ENCODE measurements at regions not wholly inside any gene's neighbourhood (a gene's known extent, or its start where the extent isn't known, plus 50 kb on each side); places are given as distances from the start of the nearest gene placed in this dataset.

- H3K4me3 Mint-ChIP-seq, result peak overlapping the region; percentile 22
- no peak for DNase-seq (ENCODE audit: extremely low spot score, unreplicated experiment)
- peaks cover 62% of the 10 kb centered on the region for H3K27me3 Mint-ChIP-seq
- H3K4me1 Mint-ChIP-seq (ENCODE audit: unreplicated experiment), result no peaks in the 10 kb centered on the region
- peaks cover 4% of the 10 kb centered on the region for H3K9me3 Mint-ChIP-seq
- TF ChIP-seq, protein P1, sequence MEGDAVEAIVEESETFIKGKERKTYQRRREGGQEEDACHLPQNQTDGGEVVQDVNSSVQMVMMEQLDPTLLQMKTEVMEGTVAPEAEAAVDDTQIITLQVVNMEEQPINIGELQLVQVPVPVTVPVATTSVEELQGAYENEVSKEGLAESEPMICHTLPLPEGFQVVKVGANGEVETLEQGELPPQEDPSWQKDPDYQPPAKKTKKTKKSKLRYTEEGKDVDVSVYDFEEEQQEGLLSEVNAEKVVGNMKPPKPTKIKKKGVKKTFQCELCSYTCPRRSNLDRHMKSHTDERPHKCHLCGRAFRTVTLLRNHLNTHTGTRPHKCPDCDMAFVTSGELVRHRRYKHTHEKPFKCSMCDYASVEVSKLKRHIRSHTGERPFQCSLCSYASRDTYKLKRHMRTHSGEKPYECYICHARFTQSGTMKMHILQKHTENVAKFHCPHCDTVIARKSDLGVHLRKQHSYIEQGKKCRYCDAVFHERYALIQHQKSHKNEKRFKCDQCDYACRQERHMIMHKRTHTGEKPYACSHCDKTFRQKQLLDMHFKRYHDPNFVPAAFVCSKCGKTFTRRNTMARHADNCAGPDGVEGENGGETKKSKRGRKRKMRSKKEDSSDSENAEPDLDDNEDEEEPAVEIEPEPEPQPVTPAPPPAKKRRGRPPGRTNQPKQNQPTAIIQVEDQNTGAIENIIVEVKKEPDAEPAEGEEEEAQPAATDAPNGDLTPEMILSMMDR (conservative IDR thresholded peaks at IDR 0.05), result no peak
- H3K36me3 Mint-ChIP-seq, result peaks cover 7% of the 10 kb centered on the region
- H3K27ac Mint-ChIP-seq, result no peak overlapping the region
These were observed 106.7 kb downstream of the LEPR start for GRCh38 chr1:65527190-65527589.

DNA sequence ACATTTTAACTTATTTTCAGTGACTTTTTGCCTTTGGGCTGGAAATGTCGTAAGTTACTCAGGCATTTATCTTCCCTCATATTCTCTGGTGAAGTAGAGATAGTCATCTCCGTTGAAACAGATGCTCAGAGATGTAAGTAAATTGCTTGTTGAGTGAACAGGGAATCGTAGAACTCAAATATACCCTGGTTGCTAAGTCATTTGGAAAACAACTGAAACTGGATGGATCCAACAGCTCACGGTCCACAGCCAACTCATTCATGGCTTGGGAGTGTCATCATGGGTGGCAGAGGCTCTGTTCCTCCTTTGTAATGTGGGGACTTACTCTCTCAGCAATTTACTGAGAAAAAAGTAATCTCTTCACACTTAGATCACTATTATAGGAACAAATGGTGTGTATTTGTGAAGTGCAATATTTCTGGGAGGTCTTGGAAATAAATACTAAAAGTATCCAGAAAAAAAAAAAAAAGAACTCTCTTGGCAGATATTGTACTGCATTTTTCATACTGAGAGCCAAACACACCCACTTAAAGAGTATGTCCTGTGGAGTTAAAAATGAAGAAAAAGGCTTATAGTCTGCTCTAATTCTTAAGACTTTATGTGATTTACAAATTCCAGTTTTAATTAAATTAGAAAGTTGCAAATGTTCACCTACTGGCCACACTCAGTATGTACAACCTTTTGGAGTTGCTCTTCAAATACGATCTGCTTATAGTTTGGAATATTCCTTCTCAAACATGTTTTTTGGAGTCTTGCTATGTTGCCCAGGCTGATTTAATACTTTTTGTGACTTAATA is 107.4 kb downstream of the LEPR start:
- H3K27ac Mint-ChIP-seq, result no peak overlapping the region
- DNase-seq (ENCODE audit: extremely low spot score, unreplicated experiment), result no peak
- peaks cover 55% of the 10 kb centered on the region for H3K27me3 Mint-ChIP-seq

GRCh38 chr1:65531972-65532570 is 111.6 kb downstream of the LEPR start:
- Mint-ChIP-seq H3K4me1 (ENCODE audit: unreplicated experiment) (no peaks in the 10 kb centered on the region), H3K27ac (no peak overlapping the region), H3K36me3 (peaks cover 3% of the 10 kb centered on the region), H3K9me3 (peaks cover 5% of the 10 kb centered on the region), H3K4me3 (no peak overlapping the region), H3K27me3 (peaks cover 25% of the 10 kb centered on the region)
- DNase-seq (ENCODE audit: extremely low spot score, unreplicated experiment), result no peak
- TF ChIP-seq, protein P1 (conservative IDR thresholded peaks at IDR 0.05), result no peak

More for the DNA sequence above, 107.4 kb downstream of the LEPR start:
- Mint-ChIP-seq H3K36me3 (peaks cover 8% of the 10 kb centered on the region), H3K9me3 (peaks cover 5% of the 10 kb centered on the region), H3K4me1 (ENCODE audit: unreplicated experiment) (no peaks in the 10 kb centered on the region), H3K4me3 (peak overlapping the region; percentile 49)
- TF ChIP-seq, protein P1 (conservative IDR thresholded peaks at IDR 0.05), result peak; percentile 69

DNA sequence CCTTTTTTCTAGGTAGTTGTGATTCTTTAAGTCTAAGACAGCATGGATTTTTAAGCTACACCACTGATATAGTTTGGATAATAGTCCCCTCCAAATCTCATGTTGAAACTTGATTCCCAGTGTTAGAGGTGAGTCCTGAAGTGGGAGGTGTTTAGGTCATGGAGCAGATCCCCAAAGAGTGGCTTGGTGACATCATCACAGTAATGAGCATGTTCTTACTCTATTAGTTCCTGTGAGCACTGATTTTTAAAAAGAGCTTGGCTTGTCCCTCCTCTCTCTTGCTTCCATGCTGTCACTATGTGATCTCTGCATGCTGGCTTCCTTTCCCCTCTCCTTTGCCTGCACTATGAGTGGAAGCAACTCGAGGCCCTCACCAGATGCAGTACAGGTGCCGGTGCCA is 115.5 kb downstream of the LEPR start:
- Mint-ChIP-seq H3K9me3 (peaks cover 5% of the 10 kb centered on the region), H3K4me1 (ENCODE audit: unreplicated experiment) (no peaks in the 10 kb centered on the region), H3K4me3 (no peak overlapping the region), H3K36me3 (peaks cover 3% of the 10 kb centered on the region), H3K27ac (no peak overlapping the region), H3K27me3 (peaks cover 2% of the 10 kb centered on the region)
- TF ChIP-seq, protein P1 (conservative IDR thresholded peaks at IDR 0.05), result no peak
- no peak for DNase-seq (ENCODE audit: extremely low spot score, unreplicated experiment)

GRCh38 chr1:65538086-65538485 is 117.6 kb downstream of the LEPR start:
- TF ChIP-seq, protein P1 (conservative IDR thresholded peaks at IDR 0.05), result no peak
- Mint-ChIP-seq H3K27me3 (no peaks in the 10 kb centered on the region), H3K27ac (no peak overlapping the region), H3K4me1 (ENCODE audit: unreplicated experiment) (no peaks in the 10 kb centered on the region), H3K9me3 (no peaks in the 10 kb centered on the region), H3K4me3 (no peak overlapping the region), H3K36me3 (no peaks in the 10 kb centered on the region)
- no peak for DNase-seq (ENCODE audit: extremely low spot score, unreplicated experiment)
